ENCODE measurements at regions not wholly inside any gene's neighbourhood (a gene's known extent, or its start where the extent isn't known, plus 50 kb on each side); places are given as distances from the start of the nearest gene placed in this dataset.
"Not testable (repeated sequence)": the region's sequence is repeated elsewhere in the genome, so short reads cannot be mapped to it uniquely, and the experiment has no call there.

DNA sequence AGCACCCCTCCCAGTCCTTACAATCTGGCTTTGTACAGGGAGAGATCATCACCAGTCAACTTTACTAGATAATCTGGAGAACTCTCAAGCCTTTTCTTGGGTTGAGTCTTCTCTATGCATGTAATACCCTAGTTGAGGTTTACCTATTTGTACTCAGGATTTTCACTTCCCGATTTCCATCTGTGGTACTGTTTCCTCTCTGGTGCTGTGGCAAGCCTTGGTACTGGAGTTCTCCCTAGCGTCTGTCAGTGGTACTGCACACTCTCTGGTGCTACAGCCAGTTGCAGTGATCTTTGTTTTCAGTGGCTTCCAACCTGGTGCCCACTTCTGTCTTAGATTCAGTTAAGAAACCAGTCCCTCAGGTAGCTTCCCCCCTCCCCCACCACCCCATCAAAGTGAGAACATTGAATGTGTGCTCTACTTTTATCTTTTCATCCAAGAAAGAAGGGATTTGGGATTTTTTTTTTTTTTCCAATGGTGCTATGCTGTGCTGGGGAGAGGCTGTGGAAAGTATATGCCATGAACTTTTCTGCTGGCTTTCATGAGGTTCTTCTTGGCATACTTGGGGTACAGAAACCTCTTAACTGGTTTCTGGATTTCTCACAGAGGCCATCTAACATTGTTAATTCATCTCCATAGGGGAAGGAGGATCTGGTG, 69.4 kb upstream of the EVL start:
- DNase-seq: peak; percentile 77
- peak; percentile 87 for ATAC-seq

DNA sequence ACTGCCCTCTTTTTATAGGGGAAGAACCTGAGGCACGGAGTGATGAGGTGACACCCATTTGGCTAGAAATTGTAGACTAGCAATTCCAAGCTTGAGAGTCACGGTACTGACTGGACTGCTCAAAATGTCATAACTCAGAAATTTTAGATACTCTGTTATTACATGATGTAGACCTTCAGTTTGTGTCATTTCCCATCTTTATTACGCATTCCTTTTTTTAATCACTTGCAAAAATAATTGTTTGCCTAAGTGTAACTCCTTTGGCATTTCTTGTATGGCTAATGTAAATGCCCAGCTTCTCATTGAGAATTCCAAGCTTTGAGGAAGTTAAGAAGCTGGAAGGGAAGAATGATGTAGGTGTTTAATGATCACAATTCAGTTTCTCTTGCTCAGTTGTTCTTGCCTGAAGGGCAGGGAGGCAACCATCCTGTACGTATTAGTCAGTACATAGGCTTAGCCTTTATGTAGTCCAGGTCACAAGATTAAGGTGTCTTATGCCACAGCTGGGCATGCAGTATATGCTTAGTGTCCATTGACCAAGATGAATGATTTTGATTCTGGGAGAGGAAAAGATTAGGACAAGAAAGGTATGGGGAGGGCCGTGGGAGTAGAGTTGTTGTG, 68.2 kb upstream of the EVL start:
- DNase-seq: no peak
- no peak for ATAC-seq

DNA sequence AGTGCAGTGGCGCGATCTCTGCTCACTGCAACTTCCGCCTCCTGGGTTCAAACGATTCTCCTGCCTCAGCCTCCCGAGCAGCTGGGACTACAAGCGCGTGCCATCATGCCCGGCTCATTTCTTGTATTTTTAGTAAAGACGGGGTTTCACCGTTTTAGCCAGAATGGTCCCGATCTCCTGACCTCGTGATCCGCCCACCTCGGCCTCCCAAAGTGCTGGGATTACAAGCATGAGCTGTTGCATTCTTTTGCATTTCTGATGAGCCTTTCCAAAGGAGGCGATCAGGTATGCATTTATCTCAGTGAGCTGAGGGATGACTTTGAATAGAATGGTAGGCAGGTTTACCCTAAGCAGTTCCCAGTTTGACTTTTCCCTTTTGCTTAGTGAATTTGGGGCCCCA, 64.8 kb upstream of the EVL start:
- not testable (repeated sequence) for ATAC-seq, DNase-seq

DNA sequence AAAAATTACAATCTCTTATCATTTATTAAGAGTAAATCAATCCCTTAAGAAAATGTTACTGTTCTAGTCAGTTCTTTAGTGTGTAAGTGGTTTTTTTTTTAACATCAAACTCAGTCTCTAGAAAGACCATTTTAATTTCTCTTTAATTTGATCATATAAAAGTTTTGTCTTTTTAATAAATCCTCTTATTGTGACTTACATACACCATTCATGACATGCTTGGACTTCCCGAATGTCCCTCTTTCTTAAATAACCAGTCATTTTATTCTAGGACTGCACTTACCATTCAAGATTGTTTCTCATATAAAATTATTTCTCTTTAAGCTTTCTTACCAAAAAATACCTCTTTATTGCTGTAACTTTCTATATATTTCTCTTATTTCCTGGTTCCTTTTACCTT, 60.8 kb upstream of the EVL start:
- DNase-seq (no peak), ATAC-seq (no peak)

DNA sequence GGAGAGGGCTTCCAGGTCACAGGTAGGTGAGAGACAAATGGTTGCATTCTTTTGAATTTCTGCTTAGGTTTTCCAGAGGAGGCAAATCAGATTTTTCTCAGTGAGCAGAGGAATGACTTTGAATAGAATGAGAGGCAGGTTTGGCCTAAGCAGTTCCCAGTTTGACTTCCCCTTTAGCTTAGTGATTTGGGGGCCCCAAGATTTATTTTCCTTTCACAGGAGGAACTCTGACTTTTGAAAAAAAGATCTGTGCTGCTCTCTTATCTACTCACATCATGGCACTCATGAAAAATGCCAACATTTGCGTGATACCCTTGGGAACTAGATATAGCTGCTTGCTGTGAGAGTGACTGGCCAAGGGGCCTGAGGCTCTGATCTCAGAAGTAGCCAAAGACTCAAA, 58.0 kb upstream of the EVL start:
- DNase-seq (no peak), ATAC-seq (no peak)

DNA sequence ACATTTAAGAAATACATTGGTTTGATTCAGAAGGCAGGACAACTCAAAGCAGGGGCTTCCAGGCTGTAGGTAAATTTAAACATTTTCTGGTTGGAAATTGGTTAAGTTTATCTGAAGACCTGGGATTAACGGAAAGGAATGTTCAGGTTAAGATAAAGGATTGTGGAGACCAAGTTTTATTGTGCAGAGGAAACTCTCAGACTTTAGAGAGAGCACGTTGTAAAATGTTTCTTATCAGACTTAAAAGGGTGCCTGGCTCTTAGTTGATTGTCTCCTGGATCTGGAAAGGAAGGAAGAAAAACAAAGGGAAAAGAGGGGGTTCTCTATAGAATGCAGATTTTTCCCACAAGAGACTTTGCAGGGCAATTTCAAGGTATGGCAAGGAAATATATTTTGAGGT, 55.4 kb upstream of the EVL start:
- not testable (repeated sequence) for DNase-seq, ATAC-seq

DNA sequence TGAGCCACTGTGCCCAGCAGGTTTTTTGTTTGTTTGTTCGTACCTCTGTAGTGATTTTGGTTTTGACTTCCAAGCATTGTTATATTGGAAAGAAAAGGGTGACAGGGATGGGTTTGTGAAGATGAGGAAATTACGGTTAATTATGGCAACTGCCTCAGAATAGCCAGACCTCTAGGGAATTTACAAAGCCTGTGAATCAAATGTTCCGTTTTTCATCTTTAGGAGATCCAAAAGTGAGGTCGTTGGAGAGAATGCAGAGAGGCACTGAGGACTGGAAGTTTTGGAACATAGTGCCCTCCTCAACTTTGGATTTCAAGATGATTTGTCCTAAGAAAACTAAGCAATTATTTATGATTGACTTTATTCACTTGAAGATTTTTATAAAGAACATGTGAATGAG, 54.5 kb upstream of the EVL start:
- no peak for DNase-seq
- ATAC-seq: no peak

DNA sequence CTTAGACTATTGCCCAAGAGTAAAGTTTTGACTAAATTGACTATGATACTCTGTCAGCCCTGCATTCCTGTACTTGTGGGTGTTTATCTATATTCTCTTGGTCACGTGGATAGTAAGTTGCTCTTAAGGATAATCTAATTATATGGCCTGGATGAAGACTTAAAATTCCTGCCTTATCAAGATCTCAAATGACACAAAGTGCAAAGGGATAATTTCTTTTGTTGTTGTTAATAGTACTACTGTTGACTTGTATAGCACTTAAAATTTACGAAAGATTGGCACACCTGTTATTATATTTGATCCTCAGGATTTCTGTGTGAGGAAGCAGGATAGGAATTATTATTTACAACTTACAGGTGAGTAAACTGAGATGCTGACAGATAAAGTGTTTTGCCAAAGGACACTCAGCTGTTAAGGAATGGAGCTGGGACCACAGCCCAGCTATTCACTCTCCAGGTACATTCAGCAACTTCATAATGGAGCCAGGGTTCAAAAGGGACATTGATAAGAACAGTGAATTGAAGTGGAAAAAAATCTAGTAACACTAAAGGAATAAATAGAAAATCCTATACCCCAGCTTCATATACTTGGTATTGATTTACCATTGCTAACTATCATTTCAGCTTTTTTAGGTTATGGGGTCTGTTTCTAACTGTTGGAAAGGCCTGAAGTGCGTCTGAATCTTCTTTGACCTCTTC, 53.4 kb upstream of the EVL start:
- DNase-seq (no peak), ATAC-seq (no peak)

DNA sequence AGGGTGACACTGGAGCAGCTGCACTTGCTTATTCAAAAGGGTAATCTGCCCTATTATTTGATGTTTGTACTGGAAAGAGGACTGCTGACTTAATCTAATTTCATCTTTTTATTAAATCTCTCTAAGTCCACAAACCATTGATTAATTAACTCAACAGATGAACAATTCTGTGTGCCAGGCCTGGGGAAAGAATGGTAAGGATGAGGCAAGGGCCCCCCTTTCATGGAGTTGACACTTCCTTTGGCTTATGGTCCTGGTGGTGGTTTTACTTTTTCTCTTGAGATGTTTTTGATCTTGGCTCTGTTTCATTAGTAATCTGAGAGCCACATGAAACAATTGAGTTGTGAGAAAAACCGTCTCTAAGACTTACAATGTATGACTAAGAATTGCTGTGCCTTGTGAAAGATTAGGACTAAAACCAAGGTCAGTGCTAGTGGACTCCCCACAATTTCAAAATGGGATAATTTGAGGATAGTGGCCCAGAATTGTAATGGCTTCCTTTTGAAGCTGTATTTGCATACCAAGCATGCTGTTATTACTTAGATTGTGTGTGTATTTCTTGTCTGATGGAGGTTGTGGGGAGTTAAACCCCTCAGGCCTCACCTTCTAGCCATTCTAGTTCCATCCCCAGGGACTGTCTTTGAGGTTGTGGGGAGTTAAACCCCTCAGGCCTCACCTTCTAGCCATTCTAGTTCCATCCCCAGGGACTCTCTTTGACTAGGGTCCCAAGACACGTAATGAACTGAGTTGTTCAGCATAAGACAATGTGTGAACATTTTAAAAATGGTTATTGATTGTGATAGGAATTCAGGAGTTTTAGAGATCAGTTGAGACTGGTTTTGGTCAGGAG, 52.5 kb upstream of the EVL start:
- ATAC-seq (no peak), DNase-seq (no peak)

DNA sequence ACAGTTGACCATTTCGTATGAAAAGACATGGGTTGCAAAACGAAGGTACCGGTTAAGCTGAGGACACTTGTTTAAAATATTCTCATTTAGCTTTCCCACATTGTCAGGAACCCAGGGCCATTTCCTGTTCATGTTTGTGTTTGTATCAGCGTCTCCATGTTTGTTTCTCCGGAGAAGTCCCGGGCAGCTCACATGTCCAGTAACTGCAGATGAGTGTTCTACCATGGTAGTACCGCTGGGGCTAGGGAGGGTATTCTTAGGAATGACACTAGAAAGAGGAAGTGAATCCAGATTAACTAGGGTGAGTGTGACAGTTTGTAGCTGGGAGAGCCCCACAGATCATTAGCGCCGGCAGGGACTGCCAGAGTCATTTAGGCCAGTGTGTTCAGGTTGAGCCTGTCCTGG, 50.0 kb upstream of the EVL start:
- no peak for DNase-seq
- ATAC-seq: no peak

Measured in stimulated activated naive CD8-positive, alpha-beta T cell treated with anti-CD3 and anti-CD28 coated beads, Interleukin-15, Interleukin-2, amounts not matched to agents 100 U/mL and 50 U/mL, for 24 hours (primary cell).